GM21526 (cell line): ENCODE measurements at regions not wholly inside any gene's neighbourhood (a gene's known extent, or its start where the extent isn't known, plus 50 kb on each side); places are given as distances from the start of the nearest gene placed in this dataset.
"Not testable (repeated sequence)": the region's sequence is repeated elsewhere in the genome, so short reads cannot be mapped to it uniquely, and the experiment has no call there.

Experiments used
- ATAC-seq: cut with Tn5 transposase; IDR thresholded peaks from one replicate; pipeline ENCODE4 v1.9.1; 2021; ENCODE audit warnings: moderate library complexity; ENCODE audit not compliant: unreplicated experiment, low FRiP score

- no peak for ATAC-seq
Measured at GRCh38 chr18:38709122-38709521, 1143.5 kb upstream of the CELF4 start.

- ATAC-seq: no peak
Measured at GRCh38 chr18:38706373-38706772, 1140.8 kb upstream of the CELF4 start.

GRCh38 chr18:38698088-38698487 is 1132.5 kb upstream of the CELF4 start:
- ATAC-seq: no peak

GRCh38 chr18:38695559-38696280 is 1130.1 kb upstream of the CELF4 start:
- ATAC-seq: no peak

- no peak for ATAC-seq
Measured at GRCh38 chr18:38693104-38693503, 1127.5 kb upstream of the CELF4 start.

- ATAC-seq: no peak
Measured at GRCh38 chr18:38690626-38691025, 1125.0 kb upstream of the CELF4 start.

- ATAC-seq: no peak
Measured at GRCh38 chr18:38688416-38688815, 1122.8 kb upstream of the CELF4 start.

GRCh38 chr18:38670486-38670885 is 1104.9 kb upstream of the CELF4 start:
- ATAC-seq: no peak

GRCh38 chr18:38664929-38665328 is 1099.3 kb upstream of the CELF4 start:
- no peak for ATAC-seq

- ATAC-seq: no peak
Measured at GRCh38 chr18:38663682-38664081, 1098.1 kb upstream of the CELF4 start.

GRCh38 chr18:38663270-38663669 is 1097.7 kb upstream of the CELF4 start:
- ATAC-seq: no peak

- no peak for ATAC-seq
Measured at GRCh38 chr18:38654946-38655345, 1089.3 kb upstream of the CELF4 start.

GRCh38 chr18:38651736-38652135 is 1086.1 kb upstream of the CELF4 start:
- ATAC-seq: no peak

GRCh38 chr18:38648179-38648578 is 1082.6 kb upstream of the CELF4 start:
- ATAC-seq: no peak

GRCh38 chr18:38646296-38646695 is 1080.7 kb upstream of the CELF4 start:
- no peak for ATAC-seq

GRCh38 chr18:38644875-38645641 is 1079.5 kb upstream of the CELF4 start:
- ATAC-seq: no peak

- no peak for ATAC-seq
Measured at GRCh38 chr18:38642711-38643110, 1077.1 kb upstream of the CELF4 start.

GRCh38 chr18:38639700-38640099 is 1074.1 kb upstream of the CELF4 start:
- ATAC-seq: not testable (repeated sequence)

- ATAC-seq: no peak
Measured at GRCh38 chr18:38635709-38636430, 1070.3 kb upstream of the CELF4 start.

- no peak for ATAC-seq
Measured at GRCh38 chr18:38634117-38634516, 1068.5 kb upstream of the CELF4 start.

GRCh38 chr18:38633333-38633732 is 1067.7 kb upstream of the CELF4 start:
- no peak for ATAC-seq
